ENCODE measurements at regions not wholly inside any gene's neighbourhood (a gene's known extent, or its start where the extent isn't known, plus 50 kb on each side); places are given as distances from the start of the nearest gene placed in this dataset.

DNA sequence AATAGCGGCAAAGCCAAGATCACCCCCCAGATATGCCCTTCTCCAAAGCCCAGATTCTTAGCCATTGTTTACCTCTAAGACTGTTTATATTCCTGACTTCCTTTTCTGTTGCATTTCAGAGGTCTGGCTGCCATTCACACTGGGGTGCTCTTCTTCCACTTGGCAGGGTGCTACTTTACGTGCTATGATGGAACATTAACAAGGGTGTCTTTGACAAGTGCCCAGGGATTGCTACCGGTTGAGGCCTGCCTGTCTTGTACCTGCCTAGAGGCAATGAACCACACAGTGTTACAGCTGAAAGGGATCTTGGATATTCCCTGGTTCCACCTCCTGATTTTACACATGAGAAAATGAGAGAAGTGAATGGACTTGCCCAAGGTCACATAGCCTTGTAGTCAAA lies 352.1 kb upstream of the KIF2A start:
- DNase-seq (ENCODE audit: low read depth in 2 of 2) = no peak

DNA sequence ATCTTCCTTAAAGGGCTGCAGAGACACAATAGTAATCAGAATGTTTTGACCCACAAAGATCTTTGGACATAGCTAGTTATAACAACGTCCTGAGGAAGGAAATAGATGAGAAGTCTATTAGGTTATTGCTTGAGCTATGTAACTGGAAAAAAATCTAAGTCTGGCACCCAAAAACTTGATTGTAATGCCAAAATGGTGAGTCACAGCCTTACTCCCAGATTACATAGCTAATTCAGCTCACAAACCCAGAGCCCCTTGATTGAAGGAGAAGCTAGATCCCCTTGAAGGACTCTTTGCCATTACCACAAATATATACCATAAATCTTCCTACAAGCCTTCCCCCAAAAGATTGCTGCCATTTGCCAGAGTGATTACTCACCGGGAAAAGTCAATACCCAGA lies 341.8 kb upstream of the KIF2A start:
- no peak for DNase-seq (ENCODE audit: low read depth in 2 of 2)

DNA sequence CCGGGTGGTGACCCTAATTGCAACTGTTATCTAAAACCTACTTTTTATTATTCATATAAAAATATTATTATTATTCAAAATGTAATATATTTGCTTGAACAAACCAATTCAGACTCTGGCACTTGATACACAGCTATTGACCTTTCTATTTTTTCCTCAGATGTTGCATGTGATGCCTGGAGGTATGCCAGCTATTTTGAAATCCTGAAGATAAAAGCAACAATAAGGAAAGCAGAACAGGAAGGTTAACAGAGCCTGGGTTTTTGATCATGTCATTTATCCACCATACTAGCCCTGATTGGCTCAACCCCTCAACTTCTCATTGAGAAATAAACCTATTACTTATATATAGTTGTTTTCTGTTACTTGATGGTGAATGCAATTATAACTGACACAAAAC lies 340.9 kb upstream of the KIF2A start:
- DNase-seq (ENCODE audit: low read depth in 2 of 2) = no peak

DNA sequence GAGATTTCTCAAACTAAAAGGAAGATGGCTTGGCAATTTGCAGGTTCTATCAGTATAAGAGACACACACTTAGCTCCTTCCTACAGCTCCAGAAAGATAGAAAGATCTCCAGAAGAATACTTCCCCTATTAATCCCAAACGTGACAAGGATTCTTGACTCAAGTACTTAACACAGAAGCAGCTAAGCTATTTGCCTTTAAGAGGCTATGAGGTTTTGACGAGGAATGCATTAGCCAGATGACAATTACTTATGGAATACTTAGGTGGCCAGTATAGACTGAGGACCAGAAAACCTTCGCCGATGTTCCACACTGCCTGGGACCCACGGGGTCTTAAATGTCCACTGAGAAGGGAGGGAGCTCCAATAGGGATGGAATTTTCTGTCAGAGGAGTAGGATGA lies 340.5 kb upstream of the KIF2A start:
- no peak for DNase-seq (ENCODE audit: low read depth in 2 of 2)

DNA sequence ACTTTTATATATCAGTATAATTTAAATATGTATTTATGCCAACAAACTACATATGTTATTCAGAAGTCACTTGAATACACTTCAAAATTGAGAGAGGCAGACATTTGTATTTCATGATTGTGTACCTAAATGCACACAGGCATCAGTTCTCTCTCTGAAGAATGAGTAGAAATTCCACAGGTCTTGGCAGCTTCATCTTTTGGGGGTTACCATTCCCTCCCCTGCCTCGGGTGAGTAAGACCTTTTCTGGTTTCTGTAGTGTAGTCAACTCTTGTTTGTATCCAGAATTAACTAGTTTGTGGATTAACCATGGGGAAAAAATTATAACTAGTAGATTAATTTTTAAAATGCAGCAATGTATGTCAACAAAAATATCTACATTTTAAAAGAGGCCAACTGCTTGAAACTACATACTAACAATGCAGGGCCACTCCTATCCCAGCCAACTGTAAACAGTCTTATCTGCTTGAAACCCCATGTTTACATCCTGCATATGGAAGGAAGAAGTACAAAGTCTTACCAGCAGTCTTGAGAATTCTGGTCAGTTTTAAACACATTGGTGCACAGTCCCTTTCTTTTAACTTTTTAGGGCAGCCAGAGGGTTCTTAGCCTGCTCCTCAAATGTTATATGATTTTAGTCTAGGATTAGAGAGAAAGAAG lies 339.6 kb upstream of the KIF2A start:
- no peak for DNase-seq (ENCODE audit: low read depth in 2 of 2)

DNA sequence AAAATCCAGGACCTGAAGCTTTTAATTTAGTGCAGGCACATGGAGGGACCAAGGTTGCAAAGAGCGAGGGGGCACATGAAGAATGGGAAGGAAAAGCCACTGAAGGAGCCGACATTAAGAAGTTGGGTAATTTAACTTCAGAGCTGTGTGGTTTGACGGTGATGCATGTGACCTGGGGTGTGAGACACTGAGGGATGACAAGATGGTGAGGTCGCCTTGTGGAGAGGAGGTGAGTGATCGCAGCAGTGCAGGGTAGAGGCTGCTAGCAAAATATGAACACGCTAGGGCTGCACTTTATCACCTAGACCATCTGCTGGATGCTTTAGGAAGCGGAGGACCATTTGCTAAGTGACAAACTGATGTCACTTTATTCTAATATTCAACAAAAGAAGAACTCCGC lies 339.0 kb upstream of the KIF2A start:
- DNase-seq (ENCODE audit: low read depth in 2 of 2) = no peak

DNA sequence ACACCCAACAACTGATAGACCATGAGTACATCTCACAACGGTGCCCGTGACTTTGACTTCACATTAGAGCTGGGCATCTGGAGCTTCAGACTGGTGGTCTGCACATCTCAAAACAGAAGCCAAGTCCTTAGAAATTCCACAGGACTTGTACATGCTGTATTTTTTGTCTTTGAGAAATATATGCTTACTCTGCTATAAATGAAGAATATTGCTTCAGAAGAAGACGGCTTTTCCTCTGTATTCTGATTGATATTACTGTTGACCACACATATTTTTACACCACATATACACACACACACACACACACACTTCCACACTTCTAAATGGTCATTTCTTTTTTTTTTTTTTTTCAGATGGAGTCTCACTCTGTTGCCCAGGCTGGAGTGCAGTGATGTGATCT lies 338.3 kb upstream of the KIF2A start:
- no peak for DNase-seq (ENCODE audit: low read depth in 2 of 2)

DNA sequence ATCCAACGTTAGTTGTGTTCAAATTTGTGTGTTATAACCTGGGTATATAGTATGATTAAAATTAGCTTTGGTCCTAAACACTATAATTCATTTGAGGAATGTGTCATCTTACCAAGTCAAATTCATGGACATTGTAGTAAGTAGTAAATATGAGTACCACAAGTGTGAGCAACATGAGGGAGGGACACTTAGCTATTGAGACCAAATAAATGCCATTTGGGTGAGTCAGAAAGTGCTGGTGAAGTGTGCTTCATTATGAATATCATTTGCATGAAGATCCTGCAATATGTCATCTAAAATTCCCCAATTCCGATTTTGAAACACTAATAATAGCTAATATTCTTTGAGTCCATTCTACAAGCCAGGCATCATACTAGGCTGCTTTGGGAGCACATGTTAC lies 336.7 kb upstream of the KIF2A start:
- no peak for DNase-seq (ENCODE audit: low read depth in 2 of 2)

DNA sequence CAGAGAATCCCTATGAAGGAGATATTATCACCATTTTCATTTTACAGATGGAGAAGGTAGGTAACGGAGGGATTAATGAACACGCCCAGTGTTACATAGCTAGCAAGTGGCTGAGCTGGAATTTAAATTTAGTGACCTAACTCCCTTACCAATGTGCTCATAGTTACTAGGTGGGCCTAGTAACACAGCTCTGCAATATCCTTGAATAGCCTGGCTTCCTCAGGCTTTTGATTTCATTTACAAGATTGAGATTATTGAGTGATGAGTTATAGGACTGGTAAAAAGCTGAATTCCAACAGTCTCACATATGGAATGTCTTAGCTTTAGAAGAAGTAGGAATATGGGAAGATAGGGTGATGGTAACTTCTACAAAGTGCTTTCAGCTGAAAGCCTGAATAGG lies 336.3 kb upstream of the KIF2A start:
- no peak for DNase-seq (ENCODE audit: low read depth in 2 of 2)

DNA sequence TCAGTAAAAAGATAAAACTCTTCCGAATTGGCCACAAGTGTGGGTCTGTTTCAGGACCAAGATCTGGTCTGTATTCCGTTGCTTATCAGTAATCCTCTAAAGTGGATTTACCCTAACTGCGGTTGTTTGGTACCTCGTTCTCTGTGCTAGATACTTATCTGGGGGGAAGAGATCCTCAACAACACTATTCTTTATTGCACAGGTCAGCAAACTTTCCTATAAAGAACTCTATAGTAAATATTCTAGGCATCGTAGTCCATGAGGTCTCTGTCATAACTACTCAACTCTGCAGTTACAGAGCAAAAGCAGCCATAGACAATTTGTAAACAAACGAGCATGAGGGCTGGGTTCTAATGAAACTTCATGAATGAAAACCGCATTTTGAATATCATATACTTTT lies 335.8 kb upstream of the KIF2A start:
- no peak for DNase-seq (ENCODE audit: low read depth in 2 of 2)

DNA sequence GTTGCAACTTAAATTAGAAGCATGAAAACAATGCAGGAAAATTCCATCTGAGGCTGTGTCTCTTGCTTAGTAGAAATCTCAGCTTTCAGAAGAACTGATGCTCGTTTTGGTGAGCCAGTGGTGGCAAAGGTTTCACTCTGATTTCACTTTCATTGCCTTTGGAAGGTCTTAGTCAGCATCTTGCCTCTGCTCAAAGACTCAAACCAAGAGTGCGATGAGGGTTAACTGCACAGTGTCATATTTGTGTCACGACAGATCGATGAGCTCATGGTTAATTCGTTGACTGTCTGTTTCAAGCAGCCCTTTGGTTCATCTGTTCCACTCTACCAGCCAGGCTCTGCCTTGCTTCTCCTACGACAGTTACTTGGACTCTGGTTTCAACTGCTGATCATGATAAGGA lies 331.3 kb upstream of the KIF2A start:
- DNase-seq (ENCODE audit: low read depth in 2 of 2) = no peak

DNA sequence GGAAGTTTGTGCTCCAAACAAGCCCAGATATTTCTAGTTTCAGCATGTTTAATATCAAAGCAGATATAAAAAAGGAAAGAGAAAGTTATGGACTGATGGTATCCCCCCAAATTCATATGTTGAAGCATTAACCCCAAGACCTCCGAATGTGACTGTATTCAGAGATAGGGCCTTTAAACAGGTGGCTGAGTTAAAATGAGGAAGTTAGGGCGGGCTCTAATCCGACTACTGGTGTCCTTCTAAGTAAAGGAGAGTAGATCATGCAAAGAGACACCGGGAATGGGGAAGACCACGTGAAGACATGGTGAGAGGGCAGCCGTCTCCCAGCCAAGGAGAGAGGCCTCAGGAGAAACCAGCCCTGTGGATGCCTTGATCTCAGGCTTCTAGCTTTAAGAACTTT lies 324.1 kb upstream of the KIF2A start:
- DNase-seq (ENCODE audit: low read depth in 2 of 2) = no peak

DNA sequence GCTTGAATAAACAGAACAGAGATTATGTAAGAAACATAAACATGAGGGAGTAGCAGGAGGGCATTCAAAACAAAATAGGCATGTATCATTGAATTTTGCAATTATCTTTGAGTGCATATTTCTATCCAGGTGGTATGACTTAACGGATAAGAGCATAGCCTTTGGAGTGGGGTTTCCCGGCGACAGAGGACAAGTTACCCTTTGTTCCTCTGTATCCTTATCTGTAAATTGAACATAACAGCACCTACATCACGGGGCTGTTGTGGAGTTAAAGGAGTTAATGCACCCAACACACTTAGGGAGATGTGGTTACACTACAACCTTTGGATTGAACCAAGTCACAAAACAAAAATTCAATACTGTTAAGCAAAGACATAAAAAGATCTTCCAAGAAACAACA lies 314.6 kb upstream of the KIF2A start:
- DNase-seq (ENCODE audit: low read depth in 2 of 2) = no peak

DNA sequence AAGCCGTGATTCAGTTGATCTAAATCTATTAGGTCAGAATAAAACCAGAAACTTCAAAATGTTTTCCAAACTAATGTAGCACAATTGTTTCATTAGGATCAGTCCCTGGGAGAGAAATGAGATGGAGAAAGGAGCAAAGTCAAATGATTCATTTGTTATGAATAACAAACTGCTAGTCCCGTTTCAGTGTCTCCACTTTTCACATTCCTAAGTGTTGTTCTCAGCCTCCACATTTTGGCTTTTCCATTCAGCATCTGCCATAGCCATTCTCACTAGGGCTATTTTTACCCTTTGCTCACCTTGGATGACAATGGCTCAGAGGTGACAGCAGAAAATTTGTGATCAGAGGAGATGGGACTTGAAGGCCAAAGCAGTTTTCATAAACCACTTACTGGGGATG lies 314.1 kb upstream of the KIF2A start:
- DNase-seq (ENCODE audit: low read depth in 2 of 2) = no peak

DNA sequence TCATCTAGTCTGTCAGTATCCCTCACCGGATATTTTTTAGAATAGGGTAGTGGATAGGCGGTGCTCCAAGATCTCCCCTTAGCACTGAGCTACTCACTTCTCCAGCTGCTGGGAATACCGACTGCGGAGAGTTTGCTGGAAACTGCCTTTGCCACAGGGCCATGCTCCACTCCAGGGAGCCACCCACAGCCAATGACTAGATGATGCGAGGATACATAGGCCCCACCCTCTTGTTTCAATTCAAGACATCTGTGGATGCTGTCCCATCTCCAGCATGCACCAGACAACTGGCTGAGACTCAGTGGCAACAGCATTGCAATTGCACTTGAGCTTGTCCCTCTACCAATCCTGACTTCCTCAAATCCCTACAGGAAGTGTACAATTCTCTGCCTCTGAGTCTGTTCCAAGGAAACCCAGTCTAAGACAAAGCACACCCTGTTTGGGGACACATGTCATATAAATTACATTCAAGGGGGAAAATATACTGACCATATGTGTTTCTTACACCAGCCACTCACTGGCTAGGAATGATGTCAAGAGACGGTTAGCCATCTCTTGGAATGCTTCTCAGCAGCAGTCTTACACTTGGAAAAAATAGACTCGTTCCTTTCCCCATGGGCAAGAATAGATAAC lies 312.6 kb upstream of the KIF2A start:
- no peak for DNase-seq (ENCODE audit: low read depth in 2 of 2)

DNA sequence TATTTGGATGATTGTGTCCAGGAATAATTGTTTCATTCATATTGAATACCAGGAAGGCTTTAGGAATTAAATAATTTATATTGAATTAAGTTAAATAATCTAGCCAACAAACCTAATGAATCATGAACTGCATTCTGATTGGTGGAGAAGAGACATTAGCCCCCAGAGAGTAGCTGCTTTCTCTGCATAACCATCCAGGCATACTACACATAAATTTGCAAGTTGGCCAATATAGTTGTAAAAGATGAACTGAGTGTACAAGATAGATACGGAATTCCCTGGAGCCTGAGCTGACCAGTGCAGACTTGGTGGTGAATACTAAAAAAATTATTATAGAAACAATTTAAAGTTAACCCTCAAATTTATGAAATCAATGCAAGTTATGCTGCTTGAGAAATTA lies 311.8 kb upstream of the KIF2A start:
- no peak for DNase-seq (ENCODE audit: low read depth in 2 of 2)

DNA sequence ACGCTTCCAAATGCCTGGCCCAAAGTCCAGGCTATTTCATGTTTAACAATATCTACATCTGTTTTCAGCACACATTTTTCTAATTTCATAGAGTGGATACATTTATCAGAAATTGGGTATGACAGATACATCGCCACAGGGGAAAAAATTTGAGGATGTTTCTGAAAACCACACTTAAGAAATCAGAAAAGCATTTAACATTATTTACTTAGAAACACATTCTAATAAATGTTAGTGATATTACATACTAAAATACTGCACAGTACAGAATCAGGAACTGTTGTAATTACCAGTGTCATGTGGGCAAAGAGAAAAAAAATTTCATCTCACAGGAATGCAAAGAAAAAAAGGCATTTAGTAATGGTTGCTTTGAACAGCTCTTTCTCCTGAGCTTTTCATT lies 310.5 kb upstream of the KIF2A start:
- no peak for DNase-seq (ENCODE audit: low read depth in 2 of 2)

DNA sequence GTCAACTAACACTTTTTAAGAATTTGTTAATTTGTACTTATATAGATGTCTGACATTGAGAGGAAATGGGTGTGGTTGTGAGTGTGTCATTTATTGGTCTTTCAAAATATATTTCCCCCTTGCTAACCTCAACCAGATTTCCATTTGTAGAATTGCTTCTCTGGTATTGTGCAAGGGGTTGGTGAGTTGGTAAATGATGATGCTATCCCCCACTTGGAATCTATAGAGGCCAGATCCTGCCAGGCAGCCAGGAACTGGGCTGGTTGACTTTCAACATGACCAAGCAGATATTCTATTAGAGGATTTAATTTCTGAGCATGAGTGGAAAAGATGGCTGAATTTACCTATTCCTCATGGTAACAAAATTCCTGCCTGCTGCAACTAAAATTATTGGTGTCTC lies 306.6 kb upstream of the KIF2A start:
- no peak for DNase-seq (ENCODE audit: low read depth in 2 of 2)

DNA sequence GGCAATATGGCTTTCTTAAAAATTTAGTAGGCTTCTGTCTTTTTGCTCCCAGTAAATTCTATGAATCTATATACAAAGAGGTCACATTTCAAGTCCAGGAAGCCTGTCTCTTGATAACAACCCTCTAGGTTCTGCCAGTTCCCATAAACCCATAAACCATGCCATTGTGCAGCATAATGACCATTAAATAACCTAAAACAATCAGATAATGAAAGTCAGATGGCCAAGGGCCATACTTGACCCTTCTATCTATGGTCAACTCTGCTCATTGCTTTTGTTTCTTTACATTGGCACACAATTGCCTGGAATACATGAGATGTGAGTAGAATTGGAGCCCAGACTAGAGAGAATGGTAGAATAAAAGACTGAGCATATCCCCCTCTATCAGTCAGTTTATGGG lies 305.4 kb upstream of the KIF2A start:
- no peak for DNase-seq (ENCODE audit: low read depth in 2 of 2)

DNA sequence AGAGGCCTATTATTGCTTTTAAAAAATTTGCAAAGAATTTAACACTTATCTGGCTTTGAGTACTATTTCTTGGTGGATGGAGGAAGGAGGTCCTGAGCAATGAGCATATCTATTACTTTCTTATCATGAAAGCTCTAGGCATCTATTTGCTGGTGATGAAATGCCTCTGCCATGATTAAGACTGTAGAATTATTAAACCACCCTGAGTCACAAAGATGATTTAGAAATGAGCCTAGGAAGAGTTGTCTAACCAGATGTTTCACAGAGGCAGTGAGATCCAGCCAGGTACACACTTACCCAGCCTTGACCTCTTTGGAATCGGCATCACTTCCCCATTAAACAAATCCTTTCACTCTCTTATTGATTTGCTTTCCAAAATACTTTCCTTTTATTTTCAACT lies 304.4 kb upstream of the KIF2A start:
- no peak for DNase-seq (ENCODE audit: low read depth in 2 of 2)

DNA sequence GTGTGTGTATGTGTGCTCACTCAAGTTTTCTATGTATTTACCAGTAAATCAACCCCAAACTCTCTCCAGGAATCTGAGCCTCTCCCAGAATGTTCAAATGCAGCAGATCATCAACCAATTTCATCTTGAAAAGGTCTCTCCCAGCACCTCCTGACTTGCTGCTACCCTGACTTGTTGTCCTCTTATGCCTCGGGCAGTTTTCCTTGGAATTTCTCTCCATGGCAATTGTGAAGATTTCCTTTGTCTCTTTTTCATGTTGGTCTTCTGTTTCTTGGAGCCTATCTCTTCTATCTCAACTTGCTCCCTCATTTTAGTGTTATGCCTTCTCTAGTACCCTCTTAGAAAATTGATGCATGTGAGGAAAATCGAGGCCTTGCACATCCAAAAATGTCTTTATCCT lies 303.6 kb upstream of the KIF2A start:
- no peak for DNase-seq (ENCODE audit: low read depth in 2 of 2)

DNA sequence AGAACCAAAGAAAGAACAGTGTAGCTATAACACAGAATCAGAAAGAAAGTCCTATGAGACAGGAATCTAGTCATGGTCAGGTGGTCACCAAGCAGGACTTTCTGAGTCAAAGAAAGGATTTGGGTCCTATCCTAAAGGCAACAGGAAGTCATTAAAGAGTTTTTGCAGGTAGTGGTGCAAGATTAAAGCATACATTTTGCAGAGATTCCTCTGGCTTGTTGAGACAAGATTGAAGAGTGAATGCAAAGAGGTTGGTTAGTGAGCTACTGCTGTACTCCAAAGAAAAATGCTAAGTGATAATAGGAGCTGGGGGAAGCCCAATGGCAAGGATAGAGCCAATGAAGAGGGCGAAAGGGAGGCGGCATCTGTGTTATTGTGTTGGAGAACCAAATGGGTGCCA lies 300.5 kb upstream of the KIF2A start:
- DNase-seq (ENCODE audit: low read depth in 2 of 2) = no peak

DNA sequence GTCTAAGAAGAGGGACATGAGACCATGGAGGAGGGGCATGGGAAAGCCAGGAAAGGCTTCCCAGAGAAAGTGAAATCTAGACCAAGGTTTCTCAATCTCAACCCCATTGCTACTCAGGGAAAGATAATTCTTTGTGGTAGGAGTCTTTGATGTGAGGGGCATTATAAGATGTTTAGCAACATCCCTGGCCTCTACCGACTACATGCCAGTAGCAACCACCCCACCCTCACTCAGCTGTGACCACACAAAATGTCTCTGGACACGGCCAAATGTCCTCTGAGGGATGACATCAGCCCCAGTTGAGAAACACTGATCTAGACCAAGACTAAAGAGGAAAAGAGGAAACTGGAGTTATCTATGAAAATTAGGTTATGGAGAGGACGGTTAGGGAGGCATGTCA lies 298.5 kb upstream of the KIF2A start:
- DNase-seq (ENCODE audit: low read depth in 2 of 2) = no peak

DNA sequence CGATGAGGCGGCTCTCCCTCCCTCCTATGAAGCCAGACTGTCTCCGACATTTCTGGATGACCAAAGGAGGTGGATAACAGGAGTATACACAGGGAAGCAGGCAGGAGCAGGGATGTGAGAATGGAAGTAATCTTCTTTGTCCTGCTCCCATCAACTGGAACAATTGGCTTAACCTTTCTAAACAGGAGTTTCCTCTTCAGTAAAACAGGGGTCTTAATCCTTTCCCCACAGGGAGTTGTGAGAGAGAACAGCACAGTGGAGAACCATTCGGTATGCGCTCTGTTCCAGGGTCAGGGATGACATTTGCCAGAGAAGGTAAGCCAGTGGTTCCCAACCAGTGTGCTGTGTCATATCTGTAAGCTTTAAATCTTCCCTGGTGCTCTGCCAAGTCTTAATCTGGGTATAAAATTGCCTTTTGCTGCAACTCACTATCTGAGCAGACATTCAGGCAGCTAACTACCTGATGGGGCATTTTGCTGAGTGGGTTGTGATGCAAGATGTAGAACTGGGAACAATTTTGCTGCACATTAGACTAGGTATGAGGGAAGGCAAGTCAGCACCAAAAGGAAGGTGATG lies 294.8 kb upstream of the KIF2A start:
- no peak for DNase-seq (ENCODE audit: low read depth in 2 of 2)

Measured in stimulated activated CD8-positive, alpha-beta memory T cell treated with anti-CD3 and anti-CD28 coated beads, Interleukin-15, amount 100 ng/mL, for 48 hours (primary cell).